Activated CD4-positive, alpha-beta T cell treated with anti-CD3 and anti-CD28 coated beads for 24 hours (primary cell): ENCODE measurements at regions not wholly inside any gene's neighbourhood (a gene's known extent, or its start where the extent isn't known, plus 50 kb on each side); places are given as distances from the start of the nearest gene placed in this dataset.

Experiments used
- DNase-seq, 2 donors: peaks; one replicate each; pipeline ENCODE4 v3.0.0-alpha.2; 2020; ENCODE audit warnings: low read depth in 2 of 2

GRCh38 chr11:15807827-15808226 is 548.5 kb downstream of the SOX6 start:
- no peak for DNase-seq

DNA sequence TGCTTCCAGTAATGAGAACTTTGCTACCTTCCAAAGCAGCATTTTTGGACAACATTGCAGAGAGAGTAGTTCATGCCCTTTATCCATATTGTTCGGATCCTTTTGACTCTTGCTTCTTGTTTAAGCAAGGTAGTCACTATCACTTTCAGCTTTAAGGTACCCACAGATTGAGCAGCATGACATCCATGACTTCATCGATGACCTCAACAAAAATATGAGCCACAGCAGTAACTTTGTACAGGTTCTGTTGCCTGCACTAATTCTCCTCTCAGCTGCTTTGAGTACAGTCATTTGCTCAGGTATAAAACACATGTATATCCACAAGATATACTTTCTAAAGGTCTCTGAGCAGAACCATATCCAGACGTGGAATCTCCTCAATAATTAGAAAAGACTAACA is 546.3 kb downstream of the SOX6 start:
- DNase-seq = no peak

GRCh38 chr11:15810525-15810924 is 545.8 kb downstream of the SOX6 start:
- DNase-seq = no peak

- DNase-seq = no peak
Measured at GRCh38 chr11:15815246-15816195, 540.8 kb downstream of the SOX6 start.

- DNase-seq = no peak
Measured at GRCh38 chr11:15816260-15816871, 540.0 kb downstream of the SOX6 start.

DNA sequence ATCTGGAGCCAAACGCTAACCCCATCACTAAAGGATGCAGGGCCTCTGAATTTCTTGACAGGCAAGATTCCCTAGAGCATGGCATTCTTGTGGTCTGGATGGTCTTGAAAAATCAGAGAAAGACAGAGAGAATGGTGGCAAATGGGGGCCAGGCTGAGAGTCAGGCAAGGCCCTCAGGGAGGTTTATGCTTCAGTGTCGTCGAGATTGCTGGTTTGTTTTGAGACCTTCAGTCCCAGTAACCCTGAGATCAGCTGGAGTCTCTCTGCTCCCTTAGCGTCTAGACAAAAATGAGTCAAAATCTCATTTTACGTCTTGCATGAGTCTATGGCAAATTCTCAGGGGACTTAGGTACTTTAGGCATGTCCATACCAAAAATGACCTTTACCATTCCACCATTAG is 539.3 kb downstream of the SOX6 start:
- no peak for DNase-seq

- no peak for DNase-seq
Measured at GRCh38 chr11:15818132-15818842, 538.1 kb downstream of the SOX6 start.

DNA sequence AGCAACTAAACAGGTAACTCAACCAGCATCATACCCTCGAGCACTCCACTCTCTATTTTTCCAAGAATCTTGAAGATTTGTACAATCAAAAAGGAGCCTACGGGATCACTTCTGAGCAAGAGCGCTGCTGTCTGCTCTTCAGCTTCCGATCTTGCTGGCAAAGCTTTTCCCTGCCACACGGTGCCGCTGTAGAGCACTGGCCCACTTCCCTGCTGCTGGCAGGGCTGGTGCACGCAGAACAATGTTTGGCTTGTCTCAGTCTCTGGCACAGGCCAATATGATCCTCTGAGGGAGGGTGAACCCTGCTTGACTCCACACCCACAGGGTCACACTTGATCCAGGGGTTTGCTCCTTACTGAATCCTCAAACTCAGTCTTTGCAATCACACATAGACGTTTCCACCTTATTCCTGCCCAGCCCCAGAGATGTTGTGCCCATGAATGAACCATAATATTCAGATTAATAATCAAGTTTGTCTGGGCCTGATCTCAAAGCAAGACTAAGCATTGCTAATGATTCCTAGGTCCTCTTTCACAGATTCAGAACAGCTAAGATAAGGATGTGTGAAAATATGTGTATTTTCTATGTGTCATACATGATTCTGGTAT is 536.6 kb downstream of the SOX6 start:
- peak in 1 of 2 donors; percentile 36 for DNase-seq

DNA sequence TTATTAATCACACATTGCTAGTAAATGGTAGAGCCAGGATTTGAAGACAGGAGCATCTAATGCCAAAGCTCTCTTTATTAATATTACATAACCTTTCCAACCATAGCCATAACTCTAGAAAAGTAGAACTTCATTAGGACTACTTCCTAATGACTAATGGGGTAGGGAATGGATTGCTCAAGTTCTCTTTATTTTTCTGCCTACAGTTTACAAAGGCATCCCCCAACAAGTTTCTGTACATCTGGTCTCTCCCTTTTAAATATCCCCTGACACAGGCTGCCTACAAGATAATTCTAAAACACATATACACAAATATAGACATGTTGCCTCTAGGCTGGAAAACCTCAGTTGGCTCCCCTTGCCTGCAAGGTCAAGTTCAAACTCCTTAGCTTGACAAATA is 534.9 kb downstream of the SOX6 start:
- DNase-seq = no peak

- DNase-seq = no peak
Measured at GRCh38 chr11:15824060-15824459, 532.3 kb downstream of the SOX6 start.

GRCh38 chr11:15825976-15826650 is 530.2 kb downstream of the SOX6 start:
- no peak for DNase-seq

DNA sequence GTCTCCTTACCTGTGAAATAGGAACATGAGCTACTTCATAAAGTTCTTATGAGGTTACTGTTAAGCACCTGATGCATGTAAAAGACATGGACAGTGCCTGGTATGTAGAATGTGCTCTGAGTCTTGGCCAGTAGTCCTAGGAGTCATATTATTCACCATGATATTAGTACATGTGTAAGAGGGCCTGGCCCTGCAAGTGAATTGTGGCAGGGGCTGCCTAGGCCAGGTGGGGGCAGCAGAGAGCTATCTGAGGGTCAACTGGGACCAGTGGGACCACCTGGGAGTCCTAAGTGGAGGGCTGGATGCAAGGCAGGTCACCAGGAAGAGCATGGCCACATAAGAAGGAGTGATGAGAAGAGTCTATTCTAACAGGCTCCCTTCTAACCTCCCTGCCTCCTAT is 529.5 kb downstream of the SOX6 start:
- no peak for DNase-seq

GRCh38 chr11:15828215-15828853 is 528.0 kb downstream of the SOX6 start:
- DNase-seq = no peak

DNA sequence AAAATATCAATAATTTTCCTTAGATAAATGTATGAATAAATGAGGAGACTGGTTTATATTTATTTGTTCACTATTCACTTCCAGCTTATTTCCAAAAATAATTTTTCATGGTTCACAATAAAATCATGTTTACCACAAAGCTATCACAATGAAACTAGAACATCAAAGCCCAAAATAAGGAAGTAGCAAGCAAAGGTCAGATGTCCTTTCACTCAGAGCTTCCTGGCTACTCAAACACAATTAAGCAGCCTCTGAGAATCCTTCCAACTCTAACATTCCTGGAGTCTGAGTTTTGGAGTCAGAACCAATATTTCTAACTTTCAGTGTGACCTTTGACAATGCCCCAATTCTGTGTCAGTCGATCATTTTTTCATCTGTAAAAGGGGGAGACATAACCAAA is 527.0 kb downstream of the SOX6 start:
- DNase-seq = no peak

DNA sequence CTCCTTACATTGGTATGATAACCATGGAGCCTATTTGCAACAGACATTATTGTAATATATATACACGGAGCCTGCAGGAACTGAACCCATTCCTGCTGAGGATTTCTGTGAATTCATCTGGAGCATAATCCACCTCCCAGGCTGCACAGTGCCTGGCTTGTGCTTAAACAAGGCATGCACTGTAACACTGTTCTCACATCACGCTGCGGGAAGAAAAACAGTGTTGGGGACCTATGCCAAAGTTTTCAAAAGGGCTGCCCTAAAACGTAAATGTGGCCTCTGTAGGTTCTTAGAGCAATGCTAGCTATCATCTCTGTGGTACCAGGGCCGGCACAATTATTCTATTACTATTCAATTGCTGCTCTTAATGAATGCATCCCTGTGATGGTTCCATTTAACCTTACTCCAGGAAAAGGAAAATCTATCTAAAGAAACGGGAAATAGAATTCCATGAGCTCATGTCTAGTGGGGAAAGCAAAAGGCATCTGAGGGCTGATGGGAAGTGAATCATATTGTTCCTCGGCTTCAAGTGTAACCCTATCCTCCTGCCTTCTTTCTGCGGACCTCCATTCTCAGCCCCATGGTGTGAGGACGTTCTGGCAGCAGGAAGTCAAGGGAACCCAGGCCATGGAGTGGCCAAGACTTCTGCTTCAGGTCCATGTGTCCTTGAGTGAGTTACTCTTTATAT is 525.5 kb downstream of the SOX6 start:
- DNase-seq = no peak

DNA sequence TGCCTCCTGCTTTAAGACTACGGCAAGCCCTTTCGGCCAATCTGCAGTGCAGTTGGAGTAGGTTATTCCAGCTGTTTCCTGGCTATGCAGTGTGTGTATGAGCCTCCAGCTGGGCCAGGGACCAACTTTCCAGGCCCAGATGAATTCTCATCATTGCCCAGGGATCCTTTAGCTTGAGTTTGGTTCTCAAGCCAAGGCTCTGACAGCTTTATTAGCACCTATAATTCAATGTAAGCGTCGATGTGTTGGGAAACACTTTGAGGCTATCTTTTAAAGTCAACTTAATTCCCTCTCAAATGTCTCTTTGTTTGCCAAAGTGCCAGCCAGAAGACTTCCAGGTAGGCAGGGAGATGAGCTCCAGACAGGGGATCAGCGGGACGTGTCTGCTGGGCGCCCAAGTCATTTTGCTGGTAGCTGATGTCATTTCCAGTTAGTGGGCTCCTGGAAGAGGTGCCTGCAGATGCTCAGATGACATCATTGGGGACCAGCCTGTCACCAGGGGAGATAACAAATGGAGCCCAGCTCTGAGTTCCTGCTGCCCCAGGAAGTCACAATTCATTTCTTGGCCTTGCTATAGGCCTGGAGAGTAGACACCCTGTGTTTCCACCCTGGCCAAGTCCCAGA is 520.4 kb downstream of the SOX6 start:
- DNase-seq = no peak

DNA sequence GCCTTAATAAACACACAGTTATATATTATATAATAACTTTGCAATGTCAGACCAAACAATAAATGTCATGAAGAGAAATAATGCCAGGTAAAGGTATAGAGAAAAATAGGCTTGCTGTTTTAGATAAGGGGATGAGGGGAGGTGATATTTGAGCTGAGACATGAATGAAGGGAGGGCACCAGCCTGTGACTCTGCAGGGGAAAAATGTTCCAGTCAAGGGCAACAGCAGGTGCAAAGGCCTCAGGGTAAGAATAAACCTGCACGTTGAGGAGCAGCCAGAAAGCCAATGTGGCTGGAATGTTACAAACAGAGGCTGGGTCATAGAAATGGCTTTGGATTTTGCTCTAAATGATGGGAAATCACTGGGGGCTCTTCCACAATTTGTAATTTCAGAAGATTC is 519.6 kb downstream of the SOX6 start:
- DNase-seq = no peak

DNA sequence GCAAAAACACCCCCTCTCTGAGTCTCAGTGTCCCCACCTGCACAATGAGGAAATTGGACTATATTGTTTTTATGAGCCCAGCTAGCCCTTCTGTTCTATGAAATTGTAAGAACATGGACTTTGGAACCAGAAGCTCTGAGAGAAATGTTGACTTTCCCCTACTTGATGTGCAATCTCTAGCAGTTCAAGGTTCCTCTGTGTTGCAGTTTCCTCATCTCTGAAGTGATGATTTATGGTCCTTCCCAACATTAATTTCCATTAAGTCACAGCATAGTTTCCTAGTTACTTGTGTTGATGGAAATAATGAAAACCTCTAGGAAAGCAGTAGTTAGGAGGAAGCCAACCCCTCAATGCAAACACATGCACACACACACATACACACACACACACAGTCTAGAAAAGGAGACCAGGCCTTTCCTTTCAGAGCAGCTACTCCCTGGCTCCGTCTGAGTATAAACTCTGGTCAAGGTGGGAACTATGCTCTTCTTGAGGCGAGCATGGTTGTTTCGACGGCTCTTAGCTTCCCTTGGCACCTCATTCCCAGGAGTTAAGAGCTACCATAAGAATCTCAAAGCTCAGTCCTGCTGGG is 518.4 kb downstream of the SOX6 start:
- DNase-seq = no peak

- no peak for DNase-seq
Measured at GRCh38 chr11:15839061-15839460, 517.3 kb downstream of the SOX6 start.

DNA sequence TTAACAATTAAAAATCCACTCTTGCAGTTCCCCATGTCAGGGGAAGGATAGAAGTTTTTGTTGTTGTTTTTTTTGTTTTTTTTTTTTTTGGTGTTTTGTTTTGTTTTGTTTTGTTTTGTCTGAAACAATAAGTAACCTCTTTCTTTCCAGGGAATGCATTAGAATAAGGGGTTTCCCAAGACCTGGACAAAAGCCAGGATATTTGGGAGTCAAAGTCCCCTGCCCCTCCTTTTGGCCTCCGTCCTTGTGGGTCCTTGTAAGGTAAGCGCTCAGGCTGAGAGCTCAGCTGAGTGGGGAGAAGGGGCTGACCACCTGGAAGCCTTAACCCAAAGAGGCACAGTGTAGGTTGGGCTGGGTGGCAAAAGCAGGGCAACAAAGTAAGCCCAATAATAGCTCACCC is 515.4 kb downstream of the SOX6 start:
- DNase-seq = no peak
